ENCODE measurements at regions not wholly inside any gene's neighbourhood (a gene's known extent, or its start where the extent isn't known, plus 50 kb on each side); places are given as distances from the start of the nearest gene placed in this dataset.
A peak's percentile ranks its signal among the peaks of the same experiment; 100 is the strongest.
"Not testable (repeated sequence)": the region's sequence is repeated elsewhere in the genome, so short reads cannot be mapped to it uniquely, and the experiment has no call there.

GRCh38 chr2:66242888-66243287 is 192.0 kb upstream of the MEIS1 start:
- H3K4ac ChIP-seq (ENCODE audit: low read depth, low read length); H2BK20ac ChIP-seq (ENCODE audit: low read depth, low read length); H3K18ac ChIP-seq (ENCODE audit: low read depth, low read length); ATAC-seq (ENCODE audit: low read depth); H3K79me1 ChIP-seq (ENCODE audit: low read depth in 1 of 2, low read length in 2 of 2); H4K91ac ChIP-seq (ENCODE audit: insufficient read depth, low read depth, low read length); H3K14ac ChIP-seq (replicated peaks; ENCODE audit: low read depth, low read length); H3K4me1 ChIP-seq (ENCODE audit: control insufficient read depth, insufficient read depth, low read length); H3K4me3 ChIP-seq (ENCODE audit: insufficient read depth, low read depth, low read length); intact Hi-C loops (cut with micrococcal nuclease); H2AFZ ChIP-seq (replicated peaks; ENCODE audit: low read length, poor library complexity); H3K23ac ChIP-seq (ENCODE audit: low read depth, low read length); CTCF ChIA-PET; in situ Hi-C loops (cut with MboI; ENCODE audit: low sequenced_read_pairs); H3K9ac ChIP-seq (ENCODE audit: low read depth, low read length); H2BK15ac ChIP-seq (ENCODE audit: low read depth, low read length); DNase-seq; H2BK5ac ChIP-seq (ENCODE audit: low read depth, low read length, poor library complexity, severe bottlenecking); H3K27ac ChIP-seq (ENCODE audit: insufficient read depth, low read length); H3K56ac ChIP-seq (ENCODE audit: extremely low read depth, insufficient read depth, low read length); dilution Hi-C loops (cut with HindIII; ENCODE audit: low sequenced_read_pairs, unreplicated experiment); H3K9me1 ChIP-seq (ENCODE audit: insufficient read depth, low read length); H3K4me2 ChIP-seq (ENCODE audit: low read depth, low read length); H2AK9ac ChIP-seq (replicated peaks; ENCODE audit: low read depth, low read length, poor library complexity); H3K27me3 ChIP-seq (ENCODE audit: control insufficient read depth, insufficient read depth, low read length); H2AK5ac ChIP-seq (ENCODE audit: low read depth, low read length); H4K8ac ChIP-seq (ENCODE audit: low read depth in 2 of 2, low read length in 2 of 2); BruUV-seq (replicated peaks); H4K20me1 ChIP-seq (ENCODE audit: insufficient read depth, low read length); H3K9me3 ChIP-seq (ENCODE audit: control insufficient read depth, insufficient read depth, low read length); H4K5ac ChIP-seq (ENCODE audit: low read depth, low read length); H3K36me3 ChIP-seq (ENCODE audit: control insufficient read depth, insufficient read depth, low read length); H2BK120ac ChIP-seq (ENCODE audit: low read depth, low read length); POLR2A ChIA-PET (ENCODE audit: unreplicated experiment): not testable (repeated sequence)
- peak; percentile 11; the same call in 1 of the 2 replicates for TF ChIP-seq NFE2L2 (IDR thresholded peaks at IDR 0.05; ENCODE audit: low read depth, low read length)
- no CpG with 5 or more reads among the region's 1 CpG for WGBS, 2 experiments (ENCODE audit: extremely low coverage in 2 of 2, insufficient read length in 1 of 2)

Data from IMR-90 (cell line).